PC-9 (cell line): ENCODE measurements at regions not wholly inside any gene's neighbourhood (a gene's known extent, or its start where the extent isn't known, plus 50 kb on each side); places are given as distances from the start of the nearest gene placed in this dataset.

Source experiments
- BruUV-seq: library from RNA; stranded (reverse); fragments of 400-500 nt; replicated peaks from 2 replicates; lab custom pipeline; 2021; lab: Mats Ljungman, UMichigan
- CTCF ChIA-PET: fragments of 300-600 bp; sonication (Branson Sonifier 250); formaldehyde crosslinking; loops from one replicate; lab custom pipeline; 2022; ENCODE audit warnings: antibody characterized with exemption; lab: Charles Lee
- POLR2A ChIA-PET: fragments of 300-600 bp; sonication (Branson Sonifier 250); formaldehyde crosslinking; loops from one replicate; lab custom pipeline; 2022; ENCODE audit warnings: antibody characterized with exemption; ENCODE audit not compliant: unreplicated experiment; lab: Charles Lee
- DNase-seq, 2 experiments: peaks; one replicate each; pipeline versions ENCODE4 v3.0.0 to v3.0.0-alpha.2; 2015 to 2022; ENCODE audit warnings: mixed read lengths in 1 of 2
- H2AFZ ChIP-seq: fragments of 200-600 bp; sonication (generic); 2 replicates; pipeline ENCODE4 v1.8.1; 2017; ENCODE audit warnings: antibody characterized with exemption
- H3F3A ChIP-seq: fragments of 200-600 bp; sonication (generic); 2 replicates; pipeline ENCODE4 v1.8.1; 2017; ENCODE audit warnings: antibody characterized with exemption, mild to moderate bottlenecking, low read depth; ENCODE audit not compliant: insufficient read depth
- H3K27ac ChIP-seq: fragments of 200-600 bp; sonication (generic); 2 replicates; pipeline ENCODE4 v1.6.1; 2016; ENCODE audit warnings: mixed run types
- H3K27me3 ChIP-seq: fragments of 200-600 bp; sonication (generic); 2 replicates; pipeline ENCODE4 v1.6.1; 2016; ENCODE audit warnings: low read depth, mixed run types; ENCODE audit not compliant: insufficient read depth
- H3K36me3 ChIP-seq: fragments of 200-600 bp; sonication (generic); 2 replicates; pipeline ENCODE4 v1.6.1; 2016; ENCODE audit warnings: low read depth, mixed run types
- H3K4me1 ChIP-seq: fragments of 200-600 bp; sonication (generic); replicated peaks from 2 replicates; pipeline ENCODE4 v1.6.1; 2016; ENCODE audit warnings: mixed run types; ENCODE audit not compliant: insufficient read depth
- H3K4me2 ChIP-seq: fragments of 200-600 bp; sonication (generic); 2 replicates; pipeline ENCODE4 v1.6.1; 2017; ENCODE audit warnings: mixed run types
- H3K4me3 ChIP-seq: fragments of 200-600 bp; sonication (generic); 2 replicates; pipeline ENCODE4 v1.6.1; 2016; ENCODE audit warnings: mixed run types
- H3K79me2 ChIP-seq: fragments of 200-600 bp; sonication (generic); 2 replicates; pipeline ENCODE4 v1.6.1; 2017; ENCODE audit warnings: low read depth, mixed run types
- H3K9me2 ChIP-seq: fragments of 200-600 bp; sonication (generic); 2 replicates; pipeline ENCODE4 v1.8.1; 2017; ENCODE audit warnings: mild to moderate bottlenecking; ENCODE audit not compliant: insufficient read depth
- H3K9me3 ChIP-seq: fragments of 200-600 bp; sonication (generic); 2 replicates; pipeline ENCODE4 v1.8.1; 2016; ENCODE audit warnings: low read depth; ENCODE audit not compliant: insufficient read depth
- H4K20me1 ChIP-seq: fragments of 200-600 bp; sonication (generic); 2 replicates; pipeline ENCODE4 v1.8.1; 2017; ENCODE audit not compliant: insufficient read depth
- EZH2 ChIP-seq: fragments of 200-600 bp; sonication (generic); IDR thresholded peaks from 2 replicates; pipeline ENCODE4 v1.8.0; 2017; ENCODE audit warnings: antibody characterized with exemption, low read depth
- intact Hi-C: fragments of 100-400 bp; cut with micrococcal nuclease; formaldehyde crosslinking; loops from one replicate; pipeline ENCODE4 v1.10.0; 2022; ENCODE audit not compliant: unreplicated experiment
- TF ChIP-seq, protein P1 (sequence below): fragments of 200-600 bp; sonication (generic); conservative IDR thresholded peaks from 2 replicates; pipeline ENCODE4 v1.6.1; 2017; ENCODE audit warnings: mixed run types, antibody characterized with exemption, mild to moderate bottlenecking, moderate library complexity

DNA sequence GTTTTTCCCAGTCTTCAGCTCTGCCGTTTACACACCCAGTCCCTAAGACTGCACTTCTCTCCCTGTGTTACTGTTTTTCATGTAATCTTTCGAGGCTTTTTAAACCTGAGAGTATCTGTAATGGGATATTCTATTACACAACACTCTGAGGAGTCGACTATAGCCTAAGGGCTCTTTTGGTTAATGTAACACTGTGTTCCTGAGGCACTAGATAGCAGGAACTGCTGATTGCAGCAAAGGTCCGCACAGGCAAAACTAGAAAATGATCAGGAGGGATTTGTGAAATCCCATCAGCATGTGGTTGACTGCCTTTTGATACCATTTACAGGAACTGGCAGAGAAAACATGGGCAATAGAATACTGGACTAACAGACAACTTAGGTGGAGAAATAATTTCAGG is 512.3 kb upstream of the RAG2 start:
- BruUV-seq, result no TSS peak
- H3K4me2 ChIP-seq, result no peak overlapping the region
- H3K36me3 ChIP-seq, result no peaks in the 10 kb centered on the region
- POLR2A ChIA-PET, result no interaction called here
- intact Hi-C loops, result no loop called here
- TF ChIP-seq EZH2, result no peak
- TF ChIP-seq, protein P1, sequence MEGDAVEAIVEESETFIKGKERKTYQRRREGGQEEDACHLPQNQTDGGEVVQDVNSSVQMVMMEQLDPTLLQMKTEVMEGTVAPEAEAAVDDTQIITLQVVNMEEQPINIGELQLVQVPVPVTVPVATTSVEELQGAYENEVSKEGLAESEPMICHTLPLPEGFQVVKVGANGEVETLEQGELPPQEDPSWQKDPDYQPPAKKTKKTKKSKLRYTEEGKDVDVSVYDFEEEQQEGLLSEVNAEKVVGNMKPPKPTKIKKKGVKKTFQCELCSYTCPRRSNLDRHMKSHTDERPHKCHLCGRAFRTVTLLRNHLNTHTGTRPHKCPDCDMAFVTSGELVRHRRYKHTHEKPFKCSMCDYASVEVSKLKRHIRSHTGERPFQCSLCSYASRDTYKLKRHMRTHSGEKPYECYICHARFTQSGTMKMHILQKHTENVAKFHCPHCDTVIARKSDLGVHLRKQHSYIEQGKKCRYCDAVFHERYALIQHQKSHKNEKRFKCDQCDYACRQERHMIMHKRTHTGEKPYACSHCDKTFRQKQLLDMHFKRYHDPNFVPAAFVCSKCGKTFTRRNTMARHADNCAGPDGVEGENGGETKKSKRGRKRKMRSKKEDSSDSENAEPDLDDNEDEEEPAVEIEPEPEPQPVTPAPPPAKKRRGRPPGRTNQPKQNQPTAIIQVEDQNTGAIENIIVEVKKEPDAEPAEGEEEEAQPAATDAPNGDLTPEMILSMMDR, result no peak
- H3K27me3 ChIP-seq, result no peaks in the 10 kb centered on the region
- no peaks in the 10 kb centered on the region for H3F3A ChIP-seq
- CTCF ChIA-PET, result no interaction called here
- H2AFZ ChIP-seq, result no peak overlapping the region
- no peak overlapping the region for H3K4me3 ChIP-seq
- H4K20me1 ChIP-seq, result no peaks in the 10 kb centered on the region
- no peak for DNase-seq
- H3K27ac ChIP-seq, result no peak overlapping the region
- no peaks in the 10 kb centered on the region for H3K9me3 ChIP-seq
- no peaks in the 10 kb centered on the region for H3K79me2 ChIP-seq
- H3K9me2 ChIP-seq, result 0 out of 2 replicates have a peak, but pooled peaks cover 3% of the 10 kb centered on the region
- no peaks in the 10 kb centered on the region for H3K4me1 ChIP-seq

DNA sequence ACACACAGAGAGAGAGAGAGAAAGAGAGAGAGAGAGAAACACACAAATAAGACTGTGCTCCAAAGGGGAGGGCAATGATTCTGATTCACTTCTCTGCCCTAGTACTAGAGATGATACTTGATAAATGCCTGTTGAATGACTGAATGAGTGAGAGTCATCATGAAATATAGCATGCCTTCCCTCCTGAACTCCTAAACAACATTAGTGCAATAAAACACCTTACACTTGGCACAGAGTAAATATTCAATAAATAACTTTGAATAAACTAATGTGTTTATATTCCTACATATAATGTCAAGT is 511.2 kb upstream of the RAG2 start:
- no peaks in the 10 kb centered on the region for H3K27me3 ChIP-seq
- no peaks in the 10 kb centered on the region for H3K79me2 ChIP-seq
- H3K36me3 ChIP-seq, result no peaks in the 10 kb centered on the region
- no peak overlapping the region for H3K4me3 ChIP-seq
- TF ChIP-seq, protein P1, result no peak
- TF ChIP-seq EZH2, result no peak
- no peaks in the 10 kb centered on the region for H3K9me3 ChIP-seq
- H3K4me2 ChIP-seq, result no peak overlapping the region
- DNase-seq, result no peak
- H3K9me2 ChIP-seq, result 0 out of 2 replicates have a peak, but pooled peaks cover 3% of the 10 kb centered on the region
- no peaks in the 10 kb centered on the region for H3F3A ChIP-seq
- H3K4me1 ChIP-seq, result no peaks in the 10 kb centered on the region
- no peak overlapping the region for H2AFZ ChIP-seq
- no TSS peak for BruUV-seq
- intact Hi-C loops, result no loop called here
- ChIA-PET POLR2A (no interaction called here), CTCF (no interaction called here)
- no peak overlapping the region for H3K27ac ChIP-seq
- no peaks in the 10 kb centered on the region for H4K20me1 ChIP-seq

DNA sequence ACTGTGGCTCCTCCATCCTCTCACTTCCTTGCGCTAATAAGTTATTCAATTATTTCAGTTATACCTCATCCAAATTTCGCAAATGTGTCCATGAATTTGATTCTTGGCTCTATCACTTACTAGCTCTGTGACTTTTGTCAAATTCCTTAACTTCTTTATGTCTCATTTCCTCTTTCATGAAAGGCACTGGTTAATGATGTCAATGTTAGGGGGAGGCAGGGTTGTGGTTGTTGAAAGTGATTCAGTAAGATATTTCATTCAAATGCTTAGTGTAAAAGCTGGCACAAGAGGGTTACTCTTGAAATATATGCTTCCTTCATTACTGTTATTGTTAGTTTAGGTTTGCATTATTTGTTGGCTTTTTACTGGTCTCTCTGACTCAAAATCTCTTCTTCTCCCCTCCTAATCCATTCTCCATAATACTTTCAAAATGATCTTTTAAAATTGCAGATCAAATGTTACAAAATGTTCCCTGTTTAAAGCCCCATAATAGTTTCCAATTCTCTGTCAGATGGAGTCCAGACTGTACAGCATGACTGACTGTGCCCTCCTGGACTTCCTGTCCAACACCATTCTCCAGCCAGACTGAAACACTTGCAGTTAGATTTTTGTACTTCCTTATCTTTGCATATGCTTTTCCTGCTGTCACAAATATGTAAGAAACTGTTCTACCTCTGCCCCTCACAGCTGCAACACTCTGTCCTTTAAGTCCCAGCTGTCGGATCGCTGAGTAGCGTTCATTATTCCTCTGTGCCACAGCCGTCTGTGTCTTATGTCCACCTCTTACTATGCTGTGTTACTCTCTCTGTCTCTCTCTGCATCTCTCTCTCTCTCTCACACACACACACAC is 510.6 kb upstream of the RAG2 start:
- TF ChIP-seq, protein P1, result no peak
- no peak for TF ChIP-seq EZH2
- Histone ChIP-seq H3K4me3 (no peak overlapping the region), H3K36me3 (no peaks in the 10 kb centered on the region), H3F3A (no peaks in the 10 kb centered on the region), H3K27ac (no peak overlapping the region), H3K4me2 (no peak overlapping the region), H2AFZ (no peak overlapping the region), H3K9me2 (0 out of 2 replicates have a peak, but pooled peaks cover 3% of the 10 kb centered on the region), H4K20me1 (no peaks in the 10 kb centered on the region), H3K79me2 (no peaks in the 10 kb centered on the region), H3K4me1 (no peaks in the 10 kb centered on the region), H3K27me3 (no peaks in the 10 kb centered on the region), H3K9me3 (0 out of 2 replicates have a peak, but pooled peaks cover 1% of the 10 kb centered on the region)
- ChIA-PET POLR2A (no interaction called here), CTCF (no interaction called here)
- DNase-seq, result no peak
- BruUV-seq, result no TSS peak
- intact Hi-C loops, result no loop called here
